Liver (tissue), 8 donors: ENCODE measurements at regions not wholly inside any gene's neighbourhood (a gene's known extent, or its start where the extent isn't known, plus 50 kb on each side); places are given as distances from the start of the nearest gene placed in this dataset.

Experiments
- DNase-seq: peaks from one replicate; pipeline ENCODE4 v3.0.0-alpha.2; 2017; ENCODE audit warnings: low spot score
- H3K27ac ChIP-seq, 2 donors: one replicate each; pipeline ENCODE4 v1.7.0; 2013; ENCODE audit warnings: inconsistent platforms in 2 of 2, low read length in 2 of 2, control low read depth in 1 of 2, low read depth in 1 of 2, mild to moderate bottlenecking in 1 of 2
- H3K27me3 ChIP-seq, 4 donors: one replicate each; pipeline versions ENCODE4 v1.6.1 to v1.7.0; 2013; ENCODE audit warnings: low read length in 3 of 4, inconsistent platforms in 1 of 4, mild to moderate bottlenecking in 1 of 4, moderate library complexity in 1 of 4; ENCODE audit not compliant: control insufficient read depth in 4 of 4, insufficient read depth in 4 of 4
- H3K36me3 ChIP-seq, 4 donors: one replicate each; pipeline versions ENCODE4 v1.6.1 to v1.7.0; 2013; ENCODE audit warnings: low read length in 3 of 4, mild to moderate bottlenecking in 3 of 4, low read depth in 1 of 4, moderate library complexity in 1 of 4; ENCODE audit not compliant: control insufficient read depth in 4 of 4, insufficient read depth in 3 of 4
- H3K4me1 ChIP-seq, 4 donors: one replicate each; pipeline versions ENCODE4 v1.6.1 to v1.7.0; 2013; ENCODE audit warnings: low read length in 3 of 4, mild to moderate bottlenecking in 3 of 4, moderate library complexity in 1 of 4; ENCODE audit not compliant: control insufficient read depth in 4 of 4, insufficient read depth in 4 of 4
- H3K4me3 ChIP-seq, 3 donors: one replicate each; pipeline versions ENCODE4 v1.6.1 to v1.7.0; 2013; ENCODE audit warnings: low read length in 3 of 3, control low read depth in 1 of 3, low read depth in 1 of 3, mild to moderate bottlenecking in 1 of 3
- H3K9ac ChIP-seq, 2 donors: one replicate each; pipeline ENCODE4 v1.7.0; 2013; ENCODE audit warnings: low read length in 2 of 2, mild to moderate bottlenecking in 2 of 2, moderate library complexity in 2 of 2, control low read depth in 1 of 2, low read depth in 1 of 2
- H3K9me3 ChIP-seq, 4 donors: one replicate each; pipeline versions ENCODE4 v1.6.1 to v1.7.0; 2013; ENCODE audit warnings: low read length in 3 of 4; ENCODE audit not compliant: control insufficient read depth in 4 of 4
- ATF3 ChIP-seq: IDR thresholded peaks from 2 replicates; pipeline ENCODE4 v1.6.1; 2016; ENCODE audit warnings: antibody characterized with exemption
- CTCF ChIP-seq: fragments of 150-350 bp; IDR thresholded peaks from 2 replicates; pipeline ENCODE4 v1.5.1; 2017; ENCODE audit warnings: improper control_type of control experiment, low read depth, low read length; ENCODE audit not compliant: missing input control
- FOXA2 ChIP-seq: IDR thresholded peaks from 2 replicates; pipeline ENCODE4 v1.6.1; 2016; ENCODE audit warnings: antibody characterized with exemption
- GABPA ChIP-seq, 2 donors: IDR thresholded peaks in 1 of 2; conservative IDR thresholded peaks in 1 of 2; 2 replicates each; pipeline ENCODE4 v1.6.1; 2016; ENCODE audit warnings: antibody characterized with exemption in 2 of 2, mild to moderate bottlenecking in 1 of 2, moderate library complexity in 1 of 2
- HNF4A ChIP-seq, 2 donors: conservative IDR thresholded peaks; 2 replicates each; pipeline ENCODE4 v1.6.1; 2016; ENCODE audit warnings: antibody characterized with exemption in 2 of 2, mild to moderate bottlenecking in 2 of 2
- HNF4G ChIP-seq: IDR thresholded peaks from 2 replicates; pipeline ENCODE4 v1.6.1; 2016; ENCODE audit warnings: antibody characterized with exemption
- NR2F2 ChIP-seq: IDR thresholded peaks from 2 replicates; pipeline ENCODE4 v1.6.1; 2016; ENCODE audit warnings: antibody characterized with exemption
- RAD21 ChIP-seq, 2 donors: IDR thresholded peaks; 2 replicates each; pipeline ENCODE4 v1.6.1; 2016; ENCODE audit warnings: antibody characterized with exemption in 2 of 2, mild to moderate bottlenecking in 2 of 2
- REST ChIP-seq: IDR thresholded peaks from 2 replicates; pipeline ENCODE4 v1.6.1; 2016; ENCODE audit warnings: antibody characterized with exemption, mild to moderate bottlenecking
- TAF1 ChIP-seq: conservative IDR thresholded peaks from 2 replicates; pipeline ENCODE4 v1.6.1; 2016; ENCODE audit warnings: antibody characterized with exemption, mild to moderate bottlenecking
- YY1 ChIP-seq: IDR thresholded peaks from 2 replicates; pipeline ENCODE4 v1.6.1; 2016; ENCODE audit warnings: antibody characterized with exemption, mild to moderate bottlenecking
- ZBTB33 ChIP-seq: IDR thresholded peaks from 2 replicates; pipeline ENCODE4 v1.6.1; 2016; ENCODE audit warnings: antibody characterized with exemption
- WGBS: extraction: QIAGEN DNeasy Blood & Tissue Kit; methylation state at CpG from one replicate; pipeline ENCODE4 v1.1.7; 2013; 5-methylcytosine and 5-hydroxymethylcytosine counted together
- donor health status: healthy.
- donor health status: healthy.
- donor health status: healthy.
- donor health status: healthy.
- donor health status: healthy.

GRCh38 chr14:84987042-84987441 is 542.9 kb upstream of the FLRT2 start:
- no peak overlapping the region for H3K9ac ChIP-seq
- H3K36me3 ChIP-seq: no peaks in the 10 kb centered on the region
- H3K27me3 ChIP-seq: peaks cover 0 to 3% (median 0%) of the 10 kb centered on the region in 4 donors
- DNase-seq: no peak
- H3K27ac ChIP-seq: no peak overlapping the region
- H3K4me1 ChIP-seq: no peaks in the 10 kb centered on the region
- no peak for TF ChIP-seq RAD21 (IDR thresholded peaks at IDR 0.05)
- TF ChIP-seq GABPA (IDR thresholded peaks at IDR 0.05 in 1 of 2, conservative IDR thresholded peaks at IDR 0.05 in 1 of 2): no peak
- TF ChIP-seq HNF4A (conservative IDR thresholded peaks at IDR 0.05): no peak
- no peak for TF ChIP-seq CTCF
- 57% methylated on average over 1 of the region's 1 CpG for WGBS
- no peaks in the 10 kb centered on the region for H3K9me3 ChIP-seq
- no peak overlapping the region for H3K4me3 ChIP-seq

- Histone ChIP-seq H3K4me1 (no peaks in the 10 kb centered on the region), H3K27me3 (peaks cover 0 to 3% (median 0%) of the 10 kb centered on the region in 4 donors), H3K36me3 (no peaks in the 10 kb centered on the region), H3K9ac (no peak overlapping the region), H3K27ac (no peak overlapping the region), H3K9me3 (no peaks in the 10 kb centered on the region), H3K4me3 (no peak overlapping the region)
- no peak for DNase-seq
- 84% methylated on average over 5 of the region's 5 CpGs for WGBS
- TF ChIP-seq ATF3 (no peak), TAF1 (no peak), YY1 (no peak), HNF4G (no peak), ZBTB33 (no peak), FOXA2 (no peak), HNF4A (conservative IDR thresholded peaks at IDR 0.05) (no peak), REST (no peak), NR2F2 (no peak)
Measured at GRCh38 chr14:84988357-84988756, 541.6 kb upstream of the FLRT2 start.
